HG02981 (cell line): ENCODE measurements at regions not wholly inside any gene's neighbourhood (a gene's known extent, or its start where the extent isn't known, plus 50 kb on each side); places are given as distances from the start of the nearest gene placed in this dataset.
"Not testable (repeated sequence)": the region's sequence is repeated elsewhere in the genome, so short reads cannot be mapped to it uniquely, and the experiment has no call there.

Experiments
- ATAC-seq: cut with Tn5 transposase; IDR thresholded peaks from one replicate; pipeline ENCODE4 v1.9.1; 2021; ENCODE audit warnings: mild to moderate bottlenecking, moderate library complexity; ENCODE audit not compliant: unreplicated experiment

- no peak for ATAC-seq
Observed at GRCh38 chr10:131577178-131577555, 265.6 kb upstream of the TCERG1L start.

- ATAC-seq: no peak
Observed at GRCh38 chr10:131577786-131578471, 266.4 kb upstream of the TCERG1L start.

- no peak for ATAC-seq
Observed at GRCh38 chr10:131578472-131578970, 267.0 kb upstream of the TCERG1L start.

GRCh38 chr10:131579251-131580071 is 267.9 kb upstream of the TCERG1L start:
- no peak for ATAC-seq

GRCh38 chr10:131580076-131580652 is 268.6 kb upstream of the TCERG1L start:
- no peak for ATAC-seq

GRCh38 chr10:131580674-131581073 is 269.2 kb upstream of the TCERG1L start:
- ATAC-seq: no peak

GRCh38 chr10:131581547-131581946 is 270.0 kb upstream of the TCERG1L start:
- ATAC-seq: not testable (repeated sequence)

GRCh38 chr10:131584287-131584686 is 272.8 kb upstream of the TCERG1L start:
- ATAC-seq: no peak

- no peak for ATAC-seq
Observed at GRCh38 chr10:131585761-131586160, 274.2 kb upstream of the TCERG1L start.

- no peak for ATAC-seq
Observed at GRCh38 chr10:131586958-131587357, 275.4 kb upstream of the TCERG1L start.

GRCh38 chr10:131587976-131588680 is 276.6 kb upstream of the TCERG1L start:
- ATAC-seq: no peak

GRCh38 chr10:131588704-131589220 is 277.2 kb upstream of the TCERG1L start:
- no peak for ATAC-seq

GRCh38 chr10:131590567-131590966 is 279.0 kb upstream of the TCERG1L start:
- no peak for ATAC-seq

GRCh38 chr10:131591936-131592335 is 280.4 kb upstream of the TCERG1L start:
- no peak for ATAC-seq

- ATAC-seq: no peak
Observed at GRCh38 chr10:131609176-131609575, 291.6 kb upstream of the PPP2R2D start.

GRCh38 chr10:131615150-131615549 is 285.7 kb upstream of the PPP2R2D start:
- no peak for ATAC-seq

GRCh38 chr10:131616040-131616439 is 284.8 kb upstream of the PPP2R2D start:
- ATAC-seq: no peak

- ATAC-seq: no peak
Observed at GRCh38 chr10:131617113-131617858, 283.5 kb upstream of the PPP2R2D start.

- no peak for ATAC-seq
Observed at GRCh38 chr10:131618587-131619267, 282.1 kb upstream of the PPP2R2D start.

- ATAC-seq: no peak
Observed at GRCh38 chr10:131620314-131620713, 280.5 kb upstream of the PPP2R2D start.
